Body of pancreas (tissue), 4 donors: ENCODE measurements at regions not wholly inside any gene's neighbourhood (a gene's known extent, or its start where the extent isn't known, plus 50 kb on each side); places are given as distances from the start of the nearest gene placed in this dataset.
A peak's percentile ranks its signal among the peaks of the same experiment; 100 is the strongest.
"Not testable (repeated sequence)": the region's sequence is repeated elsewhere in the genome, so short reads cannot be mapped to it uniquely, and the experiment has no call there.

ENCODE experiments used
- ATAC-seq: fragments of 150-250 bp; one replicate; pipeline ENCODE4 v1.9.1; 2016
- DNase-seq, 4 donors: peaks; one replicate each; pipeline ENCODE4 v3.0.0-alpha.2; 2019
- H3K27ac ChIP-seq, 4 donors: fragments of 200-600 bp; sonication (generic); 1 replicate in 3 of 4; 2 replicates in 1 of 4; pipeline versions ENCODE4 v1.5.1 to v1.6.1; 2016 to 2019; ENCODE audit warnings: mild to moderate bottlenecking in 1 of 4, mixed read lengths in 1 of 4, moderate library complexity in 1 of 4
- H3K27me3 ChIP-seq, 2 donors: fragments of 200-600 bp; sonication (generic); one replicate each; pipeline ENCODE4 v1.6.0; 2016; ENCODE audit warnings: mild to moderate bottlenecking in 1 of 2
- H3K36me3 ChIP-seq, 2 donors: fragments of 200-600 bp; sonication (generic); replicated peaks in 1 of 2; 2 replicates each; pipeline ENCODE4 v1.5.1; 2016; ENCODE audit warnings: low read depth in 2 of 2; ENCODE audit not compliant: insufficient read depth in 1 of 2
- H3K4me1 ChIP-seq: fragments of 200-600 bp; sonication (generic); one replicate; pipeline ENCODE4 v1.6.0; 2016
- H3K4me3 ChIP-seq, 2 donors: fragments of 200-600 bp; sonication (generic); 1 replicate in 1 of 2; 2 replicates in 1 of 2; pipeline ENCODE4 v1.5.1; 2016 to 2019
- H3K9me3 ChIP-seq, 3 donors: fragments of 200-600 bp; sonication (generic); 1 replicate in 2 of 3; 2 replicates in 1 of 3; pipeline ENCODE4 v1.5.1; 2016
- CTCF ChIP-seq, 7 experiments: fragments of 450-650 bp in 4 of 7; fragments of 200-600 bp in 3 of 7; sonication (generic) in 3 of 7; IDR thresholded peaks; one replicate each; pipeline ENCODE4 v1.5.1; 2016 to 2019; ENCODE audit warnings: antibody characterized with exemption in 7 of 7
- POLR2A ChIP-seq, 3 donors: fragments of 450-650 bp; IDR thresholded peaks; one replicate each; pipeline ENCODE4 v1.6.1; 2016; ENCODE audit warnings: antibody characterized with exemption in 3 of 3, mild to moderate bottlenecking in 2 of 3
- whole genome bisulfite sequencing, 2 donors: methylation state at CpG; one replicate each; pipeline ENCODE4 v1.1.5; 2017; 5-methylcytosine and 5-hydroxymethylcytosine counted together
- intact Hi-C: fragments of 100-400 bp; cut with DNase I; formaldehyde crosslinking; loops from one replicate; pipeline ENCODE4 v1.15.1; 2023

GRCh38 chr1:242936725-242937124 is 318.4 kb downstream of the CEP170 start:
- intact Hi-C loops, H3K9me3 ChIP-seq, H3K27ac ChIP-seq, H3K4me1 ChIP-seq, H3K4me3 ChIP-seq, ATAC-seq, H3K36me3 ChIP-seq, H3K27me3 ChIP-seq: not testable (repeated sequence)
- DNase-seq, result peak in 2 of 4 donors; percentile 3 to 9
- WGBS, 2 donors, result 16 to 21% methylated on average over 5 to 11 of the region's 11 CpGs
- peak in 3 of 7 experiments; percentile 7 to 10 (median 9) for TF ChIP-seq CTCF (IDR thresholded peaks at IDR 0.05)

GRCh38 chr1:242924717-242925116 is 330.4 kb downstream of the CEP170 start:
- WGBS, 2 donors, result 14 to 15% methylated on average over 5 to 6 of the region's 6 CpGs
- H3K27me3 ChIP-seq, H3K36me3 ChIP-seq, H3K9me3 ChIP-seq, H3K27ac ChIP-seq, H3K4me3 ChIP-seq, intact Hi-C loops, H3K4me1 ChIP-seq: not testable (repeated sequence)
- DNase-seq, result peak; percentile 39 to 70 (median 61)
- peak; percentile 45 for ATAC-seq

- H3K27me3 ChIP-seq, DNase-seq, H3K36me3 ChIP-seq, H3K9me3 ChIP-seq, H3K4me1 ChIP-seq, H3K27ac ChIP-seq, intact Hi-C loops, ATAC-seq, H3K4me3 ChIP-seq: not testable (repeated sequence)
- WGBS, 2 donors, result 92 to 97% methylated on average over 3 of the region's 3 CpGs
These were observed 331.5 kb downstream of the CEP170 start for GRCh38 chr1:242923603-242924002.

GRCh38 chr1:242914729-242915128 is 340.4 kb downstream of the CEP170 start:
- ATAC-seq, H3K27ac ChIP-seq, DNase-seq, H3K9me3 ChIP-seq, H3K36me3 ChIP-seq, H3K27me3 ChIP-seq, H3K4me1 ChIP-seq, H3K4me3 ChIP-seq, intact Hi-C loops: not testable (repeated sequence)
- WGBS, 2 donors, result 26 to 30% methylated on average over 4 of the region's 4 CpGs

- intact Hi-C loops, H3K27me3 ChIP-seq, ATAC-seq, H3K36me3 ChIP-seq, H3K27ac ChIP-seq, H3K4me3 ChIP-seq, H3K4me1 ChIP-seq, H3K9me3 ChIP-seq, DNase-seq: not testable (repeated sequence)
- WGBS, 2 donors, result 78 to 82% methylated on average over 1 of the region's 1 CpG
These were observed 342.2 kb downstream of the CEP170 start for GRCh38 chr1:242912855-242913254.

GRCh38 chr1:242900558-242900957 is 354.5 kb downstream of the CEP170 start:
- 29 to 42% methylated on average over 2 of the region's 2 CpGs for WGBS, 2 donors
- H3K4me3 ChIP-seq, H3K27me3 ChIP-seq, H3K27ac ChIP-seq, DNase-seq, H3K9me3 ChIP-seq, ATAC-seq, H3K4me1 ChIP-seq, H3K36me3 ChIP-seq, intact Hi-C loops: not testable (repeated sequence)

GRCh38 chr1:242890192-242890741 is 364.8 kb downstream of the CEP170 start:
- no peak for ATAC-seq
- H3K27me3 ChIP-seq, result no peaks in the 10 kb centered on the region
- no peak overlapping the region for H3K27ac ChIP-seq
- H3K9me3 ChIP-seq, result no peaks in the 10 kb centered on the region
- peak in 2 of 4 donors; percentile 9 to 13 for DNase-seq
- no peaks in the 10 kb centered on the region for H3K4me1 ChIP-seq
- intact Hi-C loops, result no loop called here
- no peak overlapping the region for H3K4me3 ChIP-seq
- H3K36me3 ChIP-seq, result no peaks in the 10 kb centered on the region
- no peak for TF ChIP-seq POLR2A (IDR thresholded peaks at IDR 0.05)
- TF ChIP-seq CTCF (IDR thresholded peaks at IDR 0.05), result no peak
- WGBS, 2 donors, result 3 to 10% methylated on average over 2 to 38 of the region's 42 CpGs
